ENCODE measurements at regions not wholly inside any gene's neighbourhood (a gene's known extent, or its start where the extent isn't known, plus 50 kb on each side); places are given as distances from the start of the nearest gene placed in this dataset.

- no peak for DNase-seq
Measured at GRCh38 chr18:55038162-55038561, 78.9 kb upstream of the CCDC68 start.

GRCh38 chr18:55034742-55035141, 75.5 kb upstream of the CCDC68 start:
- DNase-seq, result no peak

- no peak for DNase-seq
Measured at GRCh38 chr18:55031979-55032378, 72.7 kb upstream of the CCDC68 start.

- DNase-seq, result no peak
Measured at GRCh38 chr18:55031576-55031975, 72.3 kb upstream of the CCDC68 start.

- DNase-seq, result no peak
Measured at GRCh38 chr18:55031164-55031563, 71.9 kb upstream of the CCDC68 start.

- no peak for DNase-seq
Measured at GRCh38 chr18:55024564-55024963, 65.3 kb upstream of the CCDC68 start.

- DNase-seq, result no peak
Measured at GRCh38 chr18:55018602-55019001, 59.3 kb upstream of the CCDC68 start.

GRCh38 chr18:55014095-55014494, 54.8 kb upstream of the CCDC68 start:
- no peak for DNase-seq

- DNase-seq, result no peak
Measured at GRCh38 chr18:55013685-55014084, 54.4 kb upstream of the CCDC68 start.

- no peak for DNase-seq
Measured at GRCh38 chr18:55013086-55013485, 53.8 kb upstream of the CCDC68 start.

- DNase-seq, result no peak
Measured at GRCh38 chr18:55012008-55012407, 52.7 kb upstream of the CCDC68 start.

All from suppressor macrophage treated with lipopolysaccharide for 4 hours (primary cell).